Middle frontal gyrus (tissue), 1 donor: ENCODE measurements at regions not wholly inside any gene's neighbourhood (a gene's known extent, or its start where the extent isn't known, plus 50 kb on each side); places are given as distances from the start of the nearest gene placed in this dataset.

Experiments used
- DNase-seq: peaks from one replicate; pipeline ENCODE4 v3.0.0-alpha.2; 2015; ENCODE audit warnings: low spot score; ENCODE audit errors: extremely low spot score

DNA sequence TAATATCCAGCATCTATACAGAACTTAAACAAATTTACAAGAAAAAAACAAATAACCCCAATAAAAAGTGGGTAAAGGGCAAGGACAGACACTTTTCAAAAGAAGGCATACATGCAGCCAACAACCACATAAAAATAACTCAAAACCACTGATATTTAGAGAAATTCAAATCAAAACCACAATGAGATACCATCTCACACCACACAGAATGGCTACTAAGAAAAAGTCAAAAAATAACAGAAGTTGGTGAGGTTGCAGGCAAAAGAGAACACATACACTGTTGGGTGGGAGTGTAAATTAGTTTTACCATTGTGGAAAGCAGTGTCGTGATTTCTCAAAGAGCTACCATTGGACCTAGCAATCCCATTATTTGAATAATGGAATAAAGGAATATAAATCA, 1973.9 kb upstream of the LRRTM1 start:
- no peak for DNase-seq

DNA sequence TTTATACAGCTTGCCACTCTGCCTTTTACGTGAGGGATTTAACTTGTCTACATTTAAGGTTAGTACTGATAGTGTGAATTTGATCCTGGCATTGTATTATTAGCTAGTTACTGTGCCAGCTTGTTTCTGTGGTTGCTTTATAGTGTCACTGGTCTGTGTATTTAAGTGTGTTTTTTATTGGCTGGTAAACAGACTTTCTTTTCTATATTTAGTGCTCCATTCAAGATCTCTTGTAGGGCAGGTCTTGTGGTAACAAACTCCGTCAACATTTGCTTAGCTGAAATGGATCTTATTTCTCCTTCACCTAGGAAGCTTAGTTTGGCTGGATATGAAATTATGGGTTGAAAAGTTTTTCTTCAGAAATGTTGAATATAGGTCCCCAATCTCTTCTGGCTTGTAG, 1971.0 kb upstream of the LRRTM1 start:
- DNase-seq: no peak

DNA sequence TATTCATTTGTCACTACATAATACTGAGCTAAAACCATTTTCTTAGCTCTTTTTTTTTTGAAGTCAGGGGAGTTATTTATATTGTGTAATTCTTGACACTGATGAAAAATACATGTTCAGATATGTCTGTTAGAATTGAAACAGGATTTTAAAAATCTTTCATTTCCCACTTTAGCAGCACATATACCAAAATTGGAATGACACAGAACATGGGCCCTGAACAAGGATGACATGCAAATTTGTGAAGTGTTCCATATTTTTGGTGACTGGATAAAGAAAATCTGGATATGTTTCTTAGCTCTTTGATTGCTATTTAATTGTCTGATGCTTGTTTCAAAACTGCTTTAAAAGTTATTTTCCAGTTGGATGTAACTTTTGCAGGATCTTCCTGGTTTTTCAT, 1963.9 kb upstream of the LRRTM1 start:
- DNase-seq: no peak

DNA sequence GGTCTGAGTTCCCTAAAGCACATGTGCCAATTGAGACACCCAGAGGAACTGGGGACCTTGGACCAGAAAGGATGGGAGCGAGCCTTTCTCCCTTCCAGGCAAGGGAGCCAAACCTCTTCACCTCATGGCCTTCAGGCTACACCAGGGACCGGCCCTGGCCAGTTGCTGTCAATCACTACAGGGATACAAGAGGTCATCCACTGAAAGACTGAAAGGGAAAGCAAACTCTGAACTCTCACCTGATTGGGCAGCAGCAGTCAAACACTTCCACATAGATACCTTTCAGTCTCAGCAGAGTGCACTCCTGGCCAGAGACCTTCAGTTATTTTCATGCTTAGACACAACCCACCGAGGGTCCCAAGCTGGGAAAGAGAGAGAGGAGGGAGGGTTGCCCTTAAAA, 1956.0 kb upstream of the LRRTM1 start:
- no peak for DNase-seq

DNA sequence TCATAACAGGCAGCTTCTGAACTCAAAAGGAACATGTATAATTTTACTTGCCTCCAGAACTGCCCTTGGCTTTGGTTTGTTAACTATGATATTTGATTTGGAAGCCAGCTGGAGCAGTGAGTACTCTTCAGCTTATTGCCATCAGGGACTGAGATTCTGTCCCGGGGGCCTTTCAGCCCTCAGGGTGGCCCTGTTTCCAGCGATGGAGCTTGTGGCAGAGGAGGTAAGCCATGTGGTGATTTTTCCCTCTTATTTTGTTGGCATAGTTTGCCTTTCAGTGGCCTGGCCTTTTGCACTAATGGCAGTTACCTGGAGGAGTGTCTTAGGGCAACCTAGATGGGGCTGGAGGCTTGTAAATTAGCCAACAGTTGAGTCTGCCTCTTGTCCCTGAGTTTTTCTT, 1955.0 kb upstream of the LRRTM1 start:
- no peak for DNase-seq

DNA sequence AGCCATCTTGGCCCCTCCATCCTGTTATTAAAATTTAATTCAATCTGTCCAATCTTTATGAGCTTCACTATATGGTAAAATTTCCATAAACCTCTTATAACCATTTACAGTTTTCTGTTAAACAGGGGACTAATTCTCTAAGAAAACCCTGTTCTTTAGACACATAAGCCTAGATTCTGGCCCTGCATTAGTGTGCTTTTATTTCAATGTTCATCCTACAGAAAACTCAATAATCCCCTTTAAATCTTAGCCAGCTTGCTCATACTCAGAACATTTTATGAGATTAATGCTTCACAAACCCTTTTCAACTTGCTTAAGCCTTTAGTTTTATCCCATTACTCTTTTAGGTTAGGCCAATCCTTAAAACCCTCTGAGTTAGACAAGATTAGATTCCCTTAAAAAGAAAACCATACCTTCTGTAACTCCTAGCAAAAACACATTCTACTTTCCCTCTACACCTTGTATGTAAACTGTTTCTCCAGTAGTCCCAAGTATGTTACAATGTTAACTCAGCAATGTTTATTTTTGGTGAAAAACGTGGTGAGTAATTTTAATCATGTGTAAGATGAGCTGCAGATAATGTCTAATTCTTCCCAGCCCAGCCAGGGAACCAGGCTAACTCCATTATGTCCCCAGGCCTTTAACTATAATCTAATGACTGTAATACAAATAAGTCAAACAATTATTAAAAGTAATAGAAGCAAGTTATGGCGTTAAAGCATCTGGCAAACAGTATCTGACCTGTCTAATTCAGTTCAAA, 1953.4 kb upstream of the LRRTM1 start:
- no peak for DNase-seq

DNA sequence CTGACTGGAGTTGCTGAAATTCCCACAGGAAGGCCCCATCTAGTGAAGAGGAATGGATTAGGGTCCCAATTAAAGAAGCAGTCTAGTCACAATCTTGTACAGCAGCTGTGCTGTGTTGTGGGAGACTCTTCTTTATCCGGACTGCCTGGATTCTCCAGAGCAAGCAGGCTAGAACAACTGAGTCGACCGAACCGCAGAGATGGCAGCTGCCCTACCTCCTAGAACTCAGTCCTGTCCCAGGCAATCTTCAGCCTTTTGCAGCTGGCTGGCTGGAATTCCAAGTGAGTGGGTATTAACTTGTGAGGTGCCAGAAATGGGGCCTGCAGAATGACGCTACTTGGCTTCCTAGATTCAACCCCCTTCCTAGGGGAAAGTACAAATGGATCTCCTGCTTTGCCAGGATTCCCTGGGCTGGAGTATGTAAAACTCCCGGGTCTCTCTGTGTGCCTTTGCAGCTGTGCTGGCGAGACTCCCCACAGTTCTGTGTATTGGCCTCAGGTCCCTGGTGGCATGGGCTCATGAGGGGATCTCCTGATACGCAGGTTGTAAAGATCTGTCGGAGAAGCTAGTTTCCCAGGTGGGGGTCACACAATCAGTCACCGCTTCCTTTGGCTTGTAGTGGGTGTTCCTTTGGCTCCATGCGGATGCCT, 1952.6 kb upstream of the LRRTM1 start:
- DNase-seq: no peak

DNA sequence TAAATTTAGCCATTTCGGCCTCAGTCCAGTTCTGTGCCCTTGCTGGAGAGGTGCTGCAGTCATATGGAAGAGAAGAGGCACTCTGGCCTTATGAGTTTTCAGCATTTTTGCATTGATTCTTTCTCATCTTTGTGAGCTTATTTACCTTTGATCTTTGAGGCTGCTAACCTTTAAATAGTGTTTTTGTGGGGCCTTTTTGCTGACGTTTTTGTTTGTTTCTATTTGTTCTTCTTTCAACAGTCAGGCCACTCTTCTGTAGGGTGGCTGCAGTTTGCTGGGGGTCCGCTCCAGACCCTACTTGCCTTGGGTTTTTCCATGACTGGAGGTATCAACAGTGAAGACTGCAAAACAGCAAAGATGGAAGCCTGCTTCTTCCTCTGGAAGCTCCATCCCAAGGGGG, 1951.7 kb upstream of the LRRTM1 start:
- DNase-seq: no peak

DNA sequence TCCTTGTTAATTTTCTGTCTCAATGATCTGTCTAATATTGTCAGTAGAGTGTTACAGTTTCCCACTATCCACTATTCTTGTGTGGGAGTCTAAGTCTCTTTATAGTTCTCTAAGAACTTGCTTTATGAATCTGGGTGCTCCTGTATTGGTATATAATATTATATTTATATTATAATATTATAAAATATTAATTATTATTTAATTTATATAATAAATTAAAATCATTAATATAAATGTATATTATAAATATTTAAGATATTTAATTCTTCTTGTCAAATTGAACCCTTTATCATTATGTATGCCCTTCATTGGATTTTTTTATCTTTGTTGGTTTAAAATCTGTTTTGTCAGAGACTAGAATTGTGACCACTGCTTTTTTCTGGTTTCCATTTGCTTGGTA, 1950.2 kb upstream of the LRRTM1 start:
- DNase-seq: no peak

DNA sequence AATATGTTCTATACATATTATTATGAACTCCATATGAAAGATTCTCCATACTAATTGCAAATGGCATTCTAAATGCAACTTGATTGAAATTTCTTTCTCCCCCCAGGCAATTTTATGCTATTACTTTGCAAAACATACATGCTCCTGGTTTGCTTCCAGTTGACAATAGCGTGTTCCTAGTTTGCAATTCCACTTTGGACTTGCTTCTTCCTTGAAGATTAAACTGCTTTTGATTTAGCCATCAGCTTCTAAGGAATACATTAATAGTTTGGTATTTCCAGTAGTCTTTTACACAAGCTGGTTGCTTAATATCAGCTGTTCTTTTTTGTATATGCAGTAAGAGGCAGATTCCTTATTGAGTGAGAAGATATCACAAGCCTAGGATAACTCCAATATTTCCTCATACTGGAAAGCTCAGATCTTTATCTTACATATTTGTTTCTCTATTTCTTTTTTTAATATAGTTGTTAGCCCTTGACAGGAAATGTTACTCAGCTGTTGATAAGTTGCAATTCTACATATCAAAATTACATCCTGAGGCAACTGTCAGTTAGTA, 1941.7 kb upstream of the LRRTM1 start:
- DNase-seq: no peak

DNA sequence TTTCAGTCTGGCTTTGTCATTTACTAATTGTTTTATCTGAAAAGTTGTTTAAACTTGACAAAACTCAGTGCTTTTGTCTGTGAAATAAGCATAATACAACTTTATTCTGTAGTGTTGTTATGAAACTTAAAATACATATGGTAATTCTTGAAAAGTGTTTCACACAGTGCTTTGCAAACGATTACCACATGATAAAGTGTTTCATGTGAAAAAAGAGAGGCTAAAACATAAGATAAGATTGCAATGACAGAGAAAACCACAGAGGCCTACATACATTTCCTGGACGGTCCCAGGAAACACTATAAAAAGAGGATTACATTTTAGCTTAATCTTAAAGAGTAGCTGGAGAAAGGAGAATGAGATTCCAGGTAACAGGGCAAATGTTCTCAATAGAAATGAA, 1934.6 kb upstream of the LRRTM1 start:
- DNase-seq: no peak

DNA sequence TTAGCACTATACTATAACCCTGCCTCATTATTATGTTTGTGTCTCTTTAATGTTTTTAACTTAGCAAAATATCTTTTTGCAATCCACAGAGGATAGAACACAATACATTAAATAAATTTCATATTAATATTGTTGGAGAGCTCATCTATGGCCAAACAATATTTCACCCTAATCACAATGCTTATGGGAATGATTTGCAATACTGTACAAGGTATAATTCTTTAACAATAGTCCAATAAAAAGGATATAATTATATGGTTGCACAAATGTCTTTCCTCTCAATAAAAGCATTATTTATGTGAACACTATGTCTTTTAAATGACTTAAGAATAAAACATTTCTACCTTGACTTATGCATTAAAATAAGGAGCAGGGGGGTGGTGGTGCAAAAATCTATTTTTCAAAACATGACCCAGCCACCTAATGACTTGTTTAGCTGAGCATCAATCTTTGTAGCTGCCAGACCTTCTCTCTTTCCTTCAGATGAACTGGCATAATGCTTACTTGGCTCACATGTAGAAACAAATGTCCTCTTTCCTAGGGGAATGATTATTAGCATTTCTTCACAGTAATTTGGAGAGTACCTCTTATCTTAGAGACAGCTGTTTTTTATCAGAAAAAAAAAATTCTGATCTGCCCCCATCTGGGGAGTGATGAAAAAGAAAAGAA, 1933.6 kb upstream of the LRRTM1 start:
- DNase-seq: no peak

DNA sequence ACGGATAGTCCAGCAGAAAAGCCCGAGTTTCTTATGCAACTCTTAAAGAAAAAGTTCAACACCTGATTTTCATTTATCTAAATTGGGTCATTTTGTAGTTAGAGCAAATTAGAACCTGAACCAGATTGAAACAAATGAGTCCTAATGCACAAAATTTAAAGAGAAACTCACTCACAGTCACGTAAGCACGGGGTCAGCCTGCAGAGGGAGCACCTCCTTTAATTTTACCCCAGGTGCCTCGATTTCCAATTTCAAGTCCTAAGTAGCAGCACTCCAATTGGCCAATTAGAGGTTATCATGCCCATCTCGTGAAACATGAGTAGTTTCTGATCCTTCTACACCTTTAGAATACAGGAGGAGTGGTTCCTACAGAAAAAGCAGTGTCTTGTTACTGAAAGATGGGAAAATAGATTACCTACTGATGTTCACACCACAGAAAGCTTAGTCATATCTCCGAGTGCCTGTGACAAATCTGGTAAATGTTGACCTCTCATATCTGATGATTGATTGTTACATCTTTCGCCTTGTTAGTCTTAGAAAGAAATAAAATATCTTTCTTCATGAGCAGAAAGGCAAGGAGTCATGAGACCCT, 1929.8 kb upstream of the LRRTM1 start:
- no peak for DNase-seq

DNA sequence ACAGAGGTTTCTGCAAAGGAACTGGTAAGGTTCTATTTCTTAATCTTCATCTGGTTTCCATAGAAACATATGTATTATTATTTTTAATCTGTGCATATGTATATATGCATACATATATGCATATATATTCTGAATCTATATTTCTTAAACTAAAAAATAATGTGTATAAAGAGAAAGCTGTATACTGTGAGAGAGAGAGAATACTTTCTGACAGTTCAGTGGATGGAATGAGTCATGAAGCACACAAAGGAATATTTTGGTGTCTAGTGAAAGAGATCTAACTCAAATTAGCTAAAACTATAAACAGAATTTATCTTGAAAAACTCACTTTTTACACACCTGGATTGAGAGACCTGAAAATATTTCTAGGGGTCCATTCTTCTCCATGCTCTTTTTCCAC, 1929.3 kb upstream of the LRRTM1 start:
- no peak for DNase-seq

DNA sequence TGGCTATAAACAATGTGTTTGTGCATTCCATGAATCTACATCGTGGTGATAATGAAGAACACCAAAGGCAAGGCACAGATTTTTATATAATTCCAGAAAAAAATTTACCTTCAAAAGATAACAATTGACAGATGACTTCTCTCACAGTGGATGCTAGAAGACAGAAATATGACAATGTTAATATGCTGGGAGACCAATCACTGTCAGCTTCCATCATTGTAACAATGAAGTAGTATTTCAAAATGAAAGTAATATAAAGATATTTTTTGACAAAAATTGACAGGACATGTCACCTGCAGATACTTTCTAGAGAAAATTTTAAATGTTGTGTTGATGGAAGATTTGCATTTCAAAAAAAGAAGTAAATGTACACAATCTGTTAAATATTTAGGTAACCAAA, 1925.9 kb upstream of the LRRTM1 start:
- DNase-seq: no peak

DNA sequence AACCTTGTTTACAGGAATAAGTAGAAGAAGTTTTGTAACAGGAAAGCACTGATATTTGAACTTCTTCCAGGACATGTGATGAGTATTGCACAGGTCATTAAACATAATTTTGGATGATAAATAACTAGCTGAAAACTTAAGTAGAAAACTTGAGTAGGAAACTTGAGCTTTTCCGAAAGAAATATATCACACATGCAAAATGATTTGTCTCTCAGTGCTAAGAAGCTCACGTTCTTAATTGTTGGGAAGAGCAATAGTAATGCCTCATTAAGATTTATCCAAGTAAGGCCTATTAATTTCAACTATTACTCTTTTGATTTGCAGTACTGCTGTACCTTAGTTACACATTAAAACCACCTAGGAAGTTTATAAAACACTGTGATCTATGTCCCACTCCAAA, 1921.9 kb upstream of the LRRTM1 start:
- DNase-seq: no peak

DNA sequence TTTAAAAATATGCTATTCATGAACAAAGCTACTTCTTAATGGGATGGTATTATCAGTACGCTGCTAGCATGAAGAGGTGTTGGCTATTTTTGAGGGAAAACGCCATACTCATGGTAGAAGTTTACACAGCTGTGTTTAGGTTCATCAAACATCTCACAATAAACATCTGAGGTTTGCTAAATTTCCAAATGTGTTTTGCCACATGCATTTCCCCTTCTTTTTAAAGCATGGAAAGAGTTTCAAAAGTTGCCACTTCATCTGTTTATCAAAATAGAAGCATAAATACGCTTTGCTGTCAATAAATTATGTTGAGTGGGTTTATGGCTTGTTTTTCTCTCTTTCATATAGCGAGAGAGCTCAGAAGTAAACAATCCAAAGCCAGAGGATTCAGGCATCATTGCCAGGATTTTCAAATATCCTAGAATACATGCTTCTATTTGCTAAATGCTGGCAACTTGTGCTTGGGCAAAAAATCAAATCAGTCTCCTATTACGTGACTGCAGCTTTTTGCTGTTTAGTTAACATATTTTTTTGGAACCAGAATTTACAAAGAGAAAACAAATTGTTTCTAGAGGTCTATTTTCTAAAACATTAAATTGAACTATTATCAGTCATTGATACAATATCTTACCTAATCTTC, 1919.9 kb upstream of the LRRTM1 start:
- DNase-seq: no peak

DNA sequence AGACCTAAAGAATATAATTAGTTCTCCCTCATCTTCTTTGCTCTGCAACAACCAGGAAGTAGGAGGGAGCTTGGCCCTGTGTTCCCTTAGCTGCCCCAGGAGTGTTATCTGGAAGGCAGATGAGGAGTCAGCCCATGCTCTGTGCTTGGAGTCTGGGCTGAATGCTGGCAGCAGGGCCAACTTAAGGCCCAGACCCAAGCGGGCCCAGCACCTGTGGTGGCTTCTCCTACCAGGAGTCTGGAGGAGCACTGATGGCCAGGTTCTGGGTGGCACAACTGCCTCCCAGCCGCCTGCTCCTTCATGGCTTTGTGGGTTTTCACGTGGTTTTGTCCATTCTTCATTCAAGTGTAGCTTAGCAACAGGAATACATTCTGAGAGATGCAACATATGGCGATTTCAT, 1910.7 kb upstream of the LRRTM1 start:
- no peak for DNase-seq

DNA sequence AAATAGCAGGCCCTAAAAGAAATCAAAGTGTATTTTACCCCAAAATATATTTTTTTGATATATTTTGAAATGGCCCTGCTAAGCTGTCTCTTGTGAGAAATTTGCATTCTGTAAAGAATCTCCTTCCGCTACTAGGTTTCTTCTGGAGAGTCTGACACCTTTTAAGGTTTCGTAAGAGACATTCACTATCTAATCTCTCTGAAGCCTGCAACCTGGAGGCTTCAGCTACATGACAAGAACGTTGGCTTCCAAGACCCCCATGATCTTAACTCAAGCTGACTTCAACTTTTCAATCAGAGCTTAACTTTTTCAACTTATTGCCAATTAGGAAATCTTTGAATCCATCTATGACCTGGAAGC, 1894.9 kb upstream of the LRRTM1 start:
- no peak for DNase-seq

DNA sequence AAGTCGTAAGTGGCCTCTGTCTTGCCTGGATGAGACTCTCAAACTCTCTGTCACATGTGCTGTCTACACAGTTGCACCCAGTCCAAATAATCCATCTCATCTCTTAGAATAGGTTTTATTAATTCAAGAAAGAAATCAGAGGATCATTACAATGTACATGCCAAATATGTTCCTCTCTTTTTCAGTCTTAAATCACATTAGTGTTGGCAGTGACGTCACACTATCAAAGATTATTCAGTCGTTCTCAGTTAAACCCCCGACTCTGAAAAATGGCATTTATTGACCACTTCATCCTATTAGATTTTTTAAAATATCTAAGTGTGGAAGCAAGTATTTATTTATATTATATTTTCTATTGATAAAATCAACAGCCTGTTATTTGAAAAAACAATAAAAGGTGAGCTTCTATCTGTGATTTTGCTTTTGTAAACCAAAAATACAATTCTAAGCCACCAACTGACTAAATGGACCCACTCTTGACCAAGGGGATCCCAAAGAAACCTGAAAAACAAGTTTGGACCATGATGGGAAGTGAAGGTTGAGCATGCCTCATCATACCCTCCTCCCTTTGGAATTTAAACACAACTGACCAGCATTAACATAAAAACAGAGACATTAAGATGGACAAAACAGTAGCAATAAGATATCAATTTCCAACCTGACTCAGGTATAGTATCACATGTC, 1894.4 kb upstream of the LRRTM1 start:
- DNase-seq: no peak

DNA sequence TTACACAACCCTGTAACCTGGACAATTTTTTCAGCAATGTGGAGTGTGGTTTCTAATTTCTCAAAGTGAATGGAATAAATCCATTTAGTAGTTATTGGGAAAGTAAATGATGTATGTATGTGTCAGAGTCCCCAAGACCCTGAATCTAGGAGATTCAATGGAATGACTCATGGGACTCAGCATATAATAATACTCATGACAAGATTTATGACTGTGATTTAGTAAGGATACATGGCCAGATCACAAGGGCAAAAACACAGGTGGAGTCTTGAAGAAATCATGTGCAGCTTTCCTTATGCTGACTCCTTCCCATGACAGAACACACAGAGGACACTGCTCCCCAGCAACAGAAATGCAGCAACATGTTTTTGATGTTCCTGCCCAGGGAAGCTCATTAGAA, 1877.7 kb upstream of the LRRTM1 start:
- no peak for DNase-seq
